Transverse colon (tissue), 3 donors: ENCODE measurements at regions not wholly inside any gene's neighbourhood (a gene's known extent, or its start where the extent isn't known, plus 50 kb on each side); places are given as distances from the start of the nearest gene placed in this dataset.

Source experiments
- EP300 ChIP-seq: sonication (generic); formaldehyde crosslinking; IDR thresholded peaks from one replicate; pipeline ENCODE4 v1.6.1; 2017; ENCODE audit warnings: antibody characterized with exemption, low read depth
- POLR2A ChIP-seq: fragments of 450-650 bp; IDR thresholded peaks from one replicate; pipeline ENCODE4 v1.6.1; 2016; ENCODE audit warnings: antibody characterized with exemption, mild to moderate bottlenecking, moderate library complexity
- TF ChIP-seq, protein P1 (sequence below), 5 experiments: fragments of 200-600 bp in 3 of 5; fragments of 450-650 bp in 2 of 5; sonication (generic) in 3 of 5; IDR thresholded peaks; 1 replicate in 2 of 5; 2 replicates in 3 of 5; pipeline ENCODE4 v1.5.1; 2016 to 2017; ENCODE audit warnings: antibody characterized with exemption in 5 of 5, inconsistent platforms in 3 of 5, mild to moderate bottlenecking in 2 of 5, moderate library complexity in 1 of 5

- TF ChIP-seq, protein P1, sequence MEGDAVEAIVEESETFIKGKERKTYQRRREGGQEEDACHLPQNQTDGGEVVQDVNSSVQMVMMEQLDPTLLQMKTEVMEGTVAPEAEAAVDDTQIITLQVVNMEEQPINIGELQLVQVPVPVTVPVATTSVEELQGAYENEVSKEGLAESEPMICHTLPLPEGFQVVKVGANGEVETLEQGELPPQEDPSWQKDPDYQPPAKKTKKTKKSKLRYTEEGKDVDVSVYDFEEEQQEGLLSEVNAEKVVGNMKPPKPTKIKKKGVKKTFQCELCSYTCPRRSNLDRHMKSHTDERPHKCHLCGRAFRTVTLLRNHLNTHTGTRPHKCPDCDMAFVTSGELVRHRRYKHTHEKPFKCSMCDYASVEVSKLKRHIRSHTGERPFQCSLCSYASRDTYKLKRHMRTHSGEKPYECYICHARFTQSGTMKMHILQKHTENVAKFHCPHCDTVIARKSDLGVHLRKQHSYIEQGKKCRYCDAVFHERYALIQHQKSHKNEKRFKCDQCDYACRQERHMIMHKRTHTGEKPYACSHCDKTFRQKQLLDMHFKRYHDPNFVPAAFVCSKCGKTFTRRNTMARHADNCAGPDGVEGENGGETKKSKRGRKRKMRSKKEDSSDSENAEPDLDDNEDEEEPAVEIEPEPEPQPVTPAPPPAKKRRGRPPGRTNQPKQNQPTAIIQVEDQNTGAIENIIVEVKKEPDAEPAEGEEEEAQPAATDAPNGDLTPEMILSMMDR (IDR thresholded peaks at IDR 0.05): no peak
- TF ChIP-seq POLR2A (no peak), EP300 (no peak)
Measured at GRCh38 chr2:129733041-129733440, 246.4 kb upstream of the RAB6C start.
